HG03457 (cell line): ENCODE measurements at regions not wholly inside any gene's neighbourhood (a gene's known extent, or its start where the extent isn't known, plus 50 kb on each side); places are given as distances from the start of the nearest gene placed in this dataset.
"Not testable (repeated sequence)": the region's sequence is repeated elsewhere in the genome, so short reads cannot be mapped to it uniquely, and the experiment has no call there.

Experiments used
- ATAC-seq: cut with Tn5 transposase; IDR thresholded peaks from one replicate; pipeline ENCODE4 v1.9.1; 2021; ENCODE audit warnings: moderate number of reproducible peaks; ENCODE audit not compliant: unreplicated experiment

DNA sequence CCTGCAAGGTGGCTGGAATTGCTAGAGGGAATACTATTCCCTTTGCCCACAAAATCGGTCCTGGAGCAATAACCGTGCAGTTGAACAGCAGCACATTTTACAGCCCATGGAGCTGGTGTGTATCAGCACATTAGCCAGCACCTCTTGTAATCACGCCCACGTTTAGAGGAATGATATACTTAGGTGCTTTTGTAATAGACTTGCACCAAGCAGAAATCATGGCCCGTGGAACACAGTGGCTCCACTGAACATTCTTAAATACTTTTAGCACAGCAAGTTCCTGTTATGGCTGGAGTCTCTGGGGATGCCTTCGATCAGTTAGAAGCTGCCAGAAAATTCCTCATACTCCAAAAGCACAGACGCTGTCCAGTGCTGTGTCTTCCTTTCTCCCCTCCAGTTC, 218.1 kb upstream of the FAM78B start:
- no peak for ATAC-seq

- ATAC-seq, result no peak
Observed at GRCh38 chr1:166390366-166391033, 223.7 kb upstream of the FAM78B start.

DNA sequence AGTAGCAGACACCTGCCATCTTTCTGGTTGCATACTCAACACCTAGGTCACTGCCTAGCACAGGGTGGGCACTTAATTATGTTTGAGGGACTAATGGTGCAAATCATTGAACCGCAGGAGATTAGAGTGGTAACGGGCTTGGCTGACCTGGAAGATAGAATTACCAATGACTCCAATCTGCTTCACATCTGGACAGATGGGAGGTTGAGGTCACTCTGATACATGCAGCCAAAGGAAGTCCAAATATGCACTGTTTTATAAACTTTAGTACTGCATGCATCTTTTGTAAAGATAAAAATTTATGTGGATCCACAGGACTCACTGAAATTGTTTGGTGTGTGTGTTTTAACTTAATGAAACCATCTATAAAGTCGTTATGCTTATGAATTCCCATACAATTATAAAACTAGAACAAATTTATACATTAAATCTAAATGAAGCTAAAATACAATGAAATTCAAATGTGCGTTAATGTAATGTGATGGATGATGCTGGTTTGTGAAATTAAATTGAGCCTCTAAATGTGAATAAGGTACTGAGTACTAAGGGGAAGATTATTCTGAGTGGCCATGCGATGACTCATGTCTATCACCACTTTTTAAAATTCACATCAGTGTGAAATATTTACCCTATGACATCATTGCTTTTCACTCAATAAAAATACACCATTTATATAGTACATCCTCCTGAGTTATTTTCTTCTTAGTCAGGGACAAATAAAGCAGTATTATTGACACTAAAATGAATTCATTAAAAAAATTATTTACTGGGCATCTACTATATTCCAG, 224.7 kb upstream of the FAM78B start:
- ATAC-seq, result no peak

GRCh38 chr1:166395729-166396128, 228.9 kb upstream of the FAM78B start:
- no peak for ATAC-seq

- not testable (repeated sequence) for ATAC-seq
Observed at GRCh38 chr1:166409253-166410082, 242.7 kb upstream of the FAM78B start.

- no peak for ATAC-seq
Observed at GRCh38 chr1:166410083-166410385, 243.2 kb upstream of the FAM78B start.

GRCh38 chr1:166416831-166417230, 250.0 kb upstream of the FAM78B start:
- not testable (repeated sequence) for ATAC-seq

DNA sequence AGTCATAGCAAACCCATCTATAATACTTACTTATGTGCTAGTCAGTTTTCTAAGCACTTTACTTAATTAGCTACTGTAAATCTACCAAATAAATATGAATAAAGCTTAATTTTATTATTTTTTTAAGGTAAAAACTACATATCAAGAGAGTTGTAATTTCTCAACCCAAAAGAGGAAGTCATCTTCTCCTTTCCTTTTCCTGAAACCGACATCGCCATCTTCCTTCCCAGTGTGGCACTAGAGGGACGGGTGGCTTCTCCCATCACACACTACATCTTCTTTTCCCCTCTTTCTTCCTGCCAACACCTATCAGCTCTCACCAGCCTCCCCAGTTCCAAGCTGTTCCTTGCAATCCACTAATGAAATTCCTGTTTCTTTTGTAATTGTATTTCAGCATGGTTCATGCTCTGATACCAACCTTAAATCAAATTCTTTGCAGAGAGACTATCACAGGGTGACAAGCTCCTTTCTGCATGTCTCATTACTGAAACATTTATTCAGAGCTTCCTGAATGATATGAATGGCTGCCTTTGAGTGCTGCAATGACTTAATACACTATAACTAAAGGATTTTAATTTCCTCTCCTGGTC, 251.6 kb upstream of the FAM78B start:
- ATAC-seq, result no peak

DNA sequence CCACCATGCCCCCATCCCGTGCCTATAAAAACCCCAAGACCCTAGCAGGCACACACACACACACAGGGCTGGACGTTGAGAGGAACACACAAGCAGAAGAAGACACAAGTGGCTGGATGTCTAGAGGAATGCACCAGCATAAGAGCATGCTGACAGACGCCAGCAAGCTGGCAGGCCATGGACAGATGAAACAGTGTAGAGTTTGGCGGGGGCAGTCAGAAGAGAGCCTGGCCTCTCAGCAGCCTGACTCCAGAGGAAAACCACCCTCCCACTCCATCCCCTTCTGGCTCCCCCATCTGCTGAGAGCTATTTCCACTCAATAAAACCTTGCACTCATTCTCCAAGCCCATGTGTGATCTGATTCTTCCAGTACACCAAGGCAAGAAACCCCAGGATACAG, 255.8 kb upstream of the FAM78B start:
- not testable (repeated sequence) for ATAC-seq

- ATAC-seq, result no peak
Observed at GRCh38 chr1:166432655-166433054, 265.9 kb upstream of the FAM78B start.

DNA sequence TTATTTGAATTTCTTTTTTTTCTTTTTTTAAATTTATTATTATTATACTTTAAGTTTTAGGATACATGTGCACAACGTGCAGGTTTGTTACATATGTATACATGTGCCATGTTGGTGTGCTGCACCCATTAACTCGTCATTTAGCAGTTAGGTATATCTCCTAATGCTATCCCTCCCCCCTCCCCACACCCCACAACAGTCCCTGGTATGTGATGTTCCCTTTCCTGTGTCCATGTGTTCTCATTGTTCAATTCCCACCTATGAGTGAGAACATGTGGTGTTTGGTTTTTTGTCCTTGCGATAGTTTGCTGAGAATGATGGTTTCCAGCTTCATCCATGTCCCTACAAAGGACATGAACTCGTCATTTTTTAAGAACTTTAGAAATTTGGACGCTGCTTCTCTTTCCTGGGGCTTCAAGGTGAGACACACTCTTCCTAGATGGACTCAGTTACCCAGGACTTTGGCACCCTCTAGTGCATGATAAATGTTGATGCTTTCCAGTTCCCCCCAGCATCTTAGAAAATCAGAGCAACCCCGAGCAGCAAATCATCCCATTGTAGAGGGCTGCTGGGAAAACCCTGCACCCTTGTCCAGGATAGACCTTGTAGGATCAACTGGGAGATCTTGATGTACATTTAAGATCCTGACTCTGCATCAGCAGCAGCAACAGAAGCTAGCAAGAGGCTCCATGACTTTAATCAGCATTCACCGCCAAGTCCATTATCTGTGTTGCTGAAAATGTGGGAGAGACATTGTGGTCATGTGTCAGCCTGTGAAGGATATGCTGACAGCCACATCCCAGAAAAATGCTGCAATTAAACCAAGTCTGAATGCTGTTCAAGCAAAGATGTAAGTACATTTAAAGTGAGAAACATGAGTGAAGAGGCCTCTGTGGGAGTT, 266.9 kb upstream of the FAM78B start:
- not testable (repeated sequence) for ATAC-seq

DNA sequence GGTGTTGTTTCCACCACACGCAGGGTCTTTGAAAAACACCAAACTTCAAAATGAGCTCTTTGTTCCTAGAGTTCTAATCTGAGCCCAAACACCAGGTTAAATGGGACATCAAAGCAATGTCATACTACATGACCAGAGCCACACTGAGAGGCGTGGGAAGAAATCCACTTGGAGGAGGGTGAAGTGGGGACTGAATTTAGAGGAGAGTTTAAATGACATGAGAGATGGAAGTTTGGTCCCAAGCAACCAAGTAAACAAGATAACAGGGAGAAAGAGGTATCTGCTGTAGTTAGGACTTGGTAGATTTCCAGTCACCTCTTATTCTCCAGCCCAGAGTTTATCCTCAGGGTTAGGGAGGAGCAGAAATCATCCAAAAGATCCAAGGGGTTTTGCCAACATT, 290.9 kb upstream of the FAM78B start:
- no peak for ATAC-seq

GRCh38 chr1:166464333-166464732, 297.5 kb upstream of the FAM78B start:
- no peak for ATAC-seq

- no peak for ATAC-seq
Observed at GRCh38 chr1:166470014-166470413, 303.2 kb upstream of the FAM78B start.

DNA sequence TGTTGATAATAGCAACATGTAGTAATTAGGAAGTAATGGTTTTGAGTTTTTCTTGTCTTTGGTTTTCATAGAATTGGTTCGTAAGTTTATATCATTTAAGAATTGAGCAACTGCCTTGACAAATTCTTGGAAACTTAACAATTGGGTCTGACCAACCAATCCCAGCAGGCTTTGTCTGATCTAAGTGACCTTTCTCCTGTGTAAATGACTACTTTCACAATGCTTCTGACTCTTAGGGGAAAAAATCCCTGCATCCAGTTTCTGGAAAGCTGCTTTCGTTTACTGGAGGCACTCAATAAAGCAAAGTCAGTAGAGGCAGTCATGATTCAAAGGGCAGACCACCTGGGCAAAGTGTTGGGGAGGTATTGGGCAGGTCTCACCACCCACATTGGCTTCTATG, 303.6 kb upstream of the FAM78B start:
- ATAC-seq, result no peak

GRCh38 chr1:166471359-166471758, 304.6 kb upstream of the FAM78B start:
- ATAC-seq, result no peak

- no peak for ATAC-seq
Observed at GRCh38 chr1:166479052-166479631, 312.3 kb upstream of the FAM78B start.

DNA sequence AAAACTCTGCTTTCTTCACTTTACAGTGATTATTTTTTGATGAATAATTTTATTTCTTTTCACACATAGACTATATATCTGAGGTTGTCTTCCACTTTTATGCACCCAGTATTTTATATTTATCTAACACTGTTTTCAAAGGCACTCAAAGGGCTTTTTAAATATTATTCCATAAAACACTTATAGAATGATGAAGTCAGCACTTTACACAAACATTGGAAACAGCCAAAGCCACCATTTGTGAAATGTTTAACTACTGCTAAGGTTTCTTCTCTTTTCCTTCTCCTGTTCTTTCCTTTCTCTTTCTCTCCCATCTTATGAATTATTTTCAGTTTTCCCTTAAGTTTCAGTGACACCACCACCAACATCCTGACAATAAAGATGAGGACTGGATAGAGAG, 317.7 kb upstream of the FAM78B start:
- ATAC-seq, result no peak

- ATAC-seq, result no peak
Observed at GRCh38 chr1:166484871-166485270, 318.1 kb upstream of the FAM78B start.

GRCh38 chr1:166485620-166486019, 318.8 kb upstream of the FAM78B start:
- ATAC-seq, result no peak
